Stromal cell of bone marrow (primary cell): ENCODE measurements at regions not wholly inside any gene's neighbourhood (a gene's known extent, or its start where the extent isn't known, plus 50 kb on each side); places are given as distances from the start of the nearest gene placed in this dataset.
"Not testable (repeated sequence)": the region's sequence is repeated elsewhere in the genome, so short reads cannot be mapped to it uniquely, and the experiment has no call there.

ENCODE experiments used
- DNase-seq: peaks from one replicate; pipeline ENCODE4 v3.0.0-alpha.2; 2012; ENCODE audit warnings: low read depth

DNA sequence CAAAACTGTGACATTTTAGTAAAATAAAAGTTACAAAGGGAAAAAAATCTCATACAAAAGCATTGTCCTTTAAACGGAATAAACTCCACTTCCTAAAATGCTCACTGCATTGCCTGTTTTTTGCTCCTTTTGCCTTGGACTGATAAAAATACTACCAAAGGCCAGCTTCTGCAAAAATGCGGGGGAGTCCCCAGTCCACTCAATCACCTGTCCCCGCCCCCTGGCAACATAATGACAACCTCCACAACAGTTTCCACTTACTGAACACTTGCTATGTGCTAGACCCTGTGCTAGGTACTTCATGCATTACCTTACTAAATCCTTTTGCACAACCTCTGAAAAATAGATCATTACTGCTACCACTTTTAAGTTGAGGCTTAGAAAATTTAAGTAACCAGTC is 172.7 kb upstream of the CCL2 start:
- DNase-seq = no peak

- DNase-seq = not testable (repeated sequence)
Observed at GRCh38 chr17:34089042-34089441, 166.0 kb upstream of the CCL2 start.

DNA sequence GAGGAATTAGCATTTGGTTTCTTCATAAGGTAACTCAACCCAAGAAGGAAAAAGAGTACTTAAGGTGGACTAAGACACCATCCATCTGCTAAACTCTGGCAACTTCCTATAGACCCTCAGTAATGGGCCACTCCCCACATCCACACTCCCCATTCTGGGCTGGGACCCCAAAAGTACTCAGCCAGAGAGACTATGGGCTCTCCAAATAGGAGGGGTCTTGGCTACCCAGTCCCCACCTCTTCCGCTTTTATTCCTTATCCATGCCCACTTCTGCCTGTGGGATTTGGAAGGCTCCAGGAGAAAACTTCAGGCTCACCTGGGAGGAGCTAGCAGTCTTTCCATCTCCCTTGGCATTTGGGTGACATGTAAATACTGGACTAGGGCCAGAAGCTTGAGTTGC is 164.5 kb upstream of the CCL2 start:
- DNase-seq = no peak

GRCh38 chr17:34091975-34092374 is 163.1 kb upstream of the CCL2 start:
- DNase-seq = no peak

- DNase-seq = no peak
Observed at GRCh38 chr17:34095106-34095505, 160.0 kb upstream of the CCL2 start.

GRCh38 chr17:34098699-34099098 is 156.4 kb upstream of the CCL2 start:
- DNase-seq = no peak

DNA sequence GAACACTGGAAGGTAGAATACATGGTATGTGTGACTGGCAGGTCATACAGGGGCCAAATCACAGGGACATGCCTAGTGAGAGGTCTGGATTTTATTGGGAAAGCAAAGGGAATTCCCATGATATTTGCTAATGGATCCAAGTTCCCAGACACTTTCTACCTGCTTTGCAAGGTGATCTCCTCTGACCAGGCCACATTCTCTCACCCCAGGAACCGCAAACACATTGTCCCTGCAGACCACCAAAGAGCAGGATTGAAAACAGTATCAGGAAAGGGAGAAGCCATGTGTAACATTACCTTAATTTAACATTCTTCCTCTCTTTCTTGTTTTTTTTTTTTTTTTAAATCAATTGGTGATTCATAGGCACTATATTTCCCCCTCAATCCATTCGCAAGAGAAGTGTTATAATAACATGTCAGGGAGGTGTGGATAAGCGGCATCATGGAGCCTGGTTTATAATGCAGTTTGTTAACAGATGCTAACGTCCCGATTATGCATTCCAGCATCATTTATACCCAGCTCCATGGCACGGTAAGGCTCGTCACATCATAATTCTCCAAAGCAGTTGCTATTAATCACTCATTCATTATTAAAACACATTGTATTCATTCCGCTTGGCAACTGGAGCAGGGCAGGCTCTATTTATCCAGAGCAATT is 155.1 kb upstream of the CCL2 start:
- DNase-seq = no peak

GRCh38 chr17:34107019-34107418 is 148.1 kb upstream of the CCL2 start:
- DNase-seq = no peak

DNA sequence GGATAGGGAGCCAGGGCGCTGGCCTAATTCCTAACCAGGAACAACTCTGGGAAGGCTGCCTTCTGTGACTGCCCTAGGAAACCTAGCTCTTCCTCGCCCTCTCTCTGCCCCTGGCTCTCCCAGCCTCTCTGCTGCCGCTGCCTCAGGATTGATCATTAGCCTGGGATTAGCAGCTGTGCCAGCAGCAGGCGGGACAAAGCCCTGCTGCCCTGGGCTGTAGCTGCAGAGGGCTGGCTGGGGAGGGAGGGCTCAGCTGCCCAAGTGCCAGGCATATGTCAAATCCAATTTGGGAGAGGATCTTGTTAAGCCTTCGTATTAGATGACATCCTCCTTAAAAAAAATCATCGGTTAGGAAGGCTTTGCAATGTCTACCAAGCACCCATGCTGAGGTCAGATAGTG is 144.8 kb upstream of the CCL2 start:
- no peak for DNase-seq

DNA sequence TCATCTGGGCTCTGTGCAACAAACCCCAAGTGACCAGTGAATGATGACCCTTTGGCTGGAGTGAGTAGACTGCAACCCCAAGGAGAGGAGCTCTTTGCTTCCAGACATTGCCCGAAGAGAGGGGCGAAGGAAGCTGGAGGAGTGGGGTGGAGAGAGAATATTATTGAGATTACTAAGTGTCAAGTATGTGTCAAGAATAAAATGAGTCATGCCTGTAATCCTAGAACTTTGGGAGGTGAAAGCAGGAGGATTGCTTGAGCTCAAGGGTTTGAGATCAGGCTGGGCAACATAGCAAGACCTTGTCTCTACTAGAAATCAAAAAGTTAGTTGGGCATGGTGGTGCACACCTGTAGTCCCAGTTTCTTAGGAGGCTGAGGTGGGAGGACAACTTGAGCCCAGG is 142.0 kb upstream of the CCL2 start:
- DNase-seq = no peak

DNA sequence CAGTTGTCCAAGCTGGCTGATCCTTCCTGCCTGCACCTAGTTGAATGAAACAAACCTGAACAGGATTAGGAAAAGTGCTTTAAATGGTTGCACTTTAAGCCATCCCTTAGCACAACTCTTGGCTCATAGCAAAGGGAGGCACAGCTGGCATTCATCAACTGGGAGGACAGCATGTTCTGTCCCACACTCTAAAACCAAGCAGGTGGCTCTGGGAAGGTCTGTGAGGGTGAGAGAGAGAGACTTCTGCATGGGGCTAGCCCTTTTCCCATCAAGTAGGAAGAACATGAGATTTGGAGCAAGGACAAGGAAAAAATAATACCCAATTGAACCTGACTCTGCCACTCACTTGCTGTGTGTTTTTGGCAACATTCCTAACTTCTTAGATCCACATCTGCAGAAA is 140.9 kb upstream of the CCL2 start:
- no peak for DNase-seq

GRCh38 chr17:34116306-34116705 is 138.8 kb upstream of the CCL2 start:
- DNase-seq = no peak

GRCh38 chr17:34117332-34117731 is 137.8 kb upstream of the CCL2 start:
- DNase-seq = no peak

- no peak for DNase-seq
Observed at GRCh38 chr17:34117811-34118210, 137.3 kb upstream of the CCL2 start.

DNA sequence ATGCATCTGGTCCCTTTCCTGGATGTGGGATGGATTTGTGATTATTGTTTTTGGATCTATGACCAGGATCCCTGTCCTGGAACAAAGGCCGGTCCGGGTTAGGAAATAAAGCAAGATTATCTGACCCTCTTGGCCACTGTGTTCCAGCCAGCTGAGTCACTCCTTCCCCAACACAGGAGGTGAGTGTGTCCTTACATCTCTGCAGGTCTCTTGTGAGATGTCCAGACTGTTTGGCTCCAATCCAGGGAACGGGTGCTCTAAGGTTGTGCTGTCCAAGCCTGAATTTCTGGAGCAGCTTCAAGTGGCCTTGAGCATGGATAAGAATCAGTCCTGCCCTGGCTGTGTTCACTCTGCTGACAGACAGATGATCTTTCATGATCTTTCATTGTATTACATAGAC is 136.5 kb upstream of the CCL2 start:
- no peak for DNase-seq

DNA sequence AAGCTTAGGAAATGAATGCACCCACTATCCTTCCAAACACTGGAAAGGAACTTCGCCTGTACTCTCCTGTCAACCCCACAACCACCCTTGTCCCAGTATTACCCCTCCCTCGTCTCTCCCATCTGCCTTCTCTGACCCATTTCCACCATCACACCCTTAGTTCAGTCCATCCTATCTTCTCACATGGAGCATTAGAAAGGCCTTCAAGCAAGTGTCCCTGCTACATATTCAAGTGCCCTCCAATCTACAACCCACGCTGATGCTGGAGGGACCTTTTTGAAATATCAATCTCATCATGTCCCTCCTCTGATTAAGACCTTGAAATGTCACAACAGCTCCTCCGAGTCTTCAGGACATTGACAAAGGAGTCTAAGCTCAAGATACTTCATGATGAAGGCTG is 133.8 kb upstream of the CCL2 start:
- no peak for DNase-seq

- DNase-seq = no peak
Observed at GRCh38 chr17:34122515-34122914, 132.6 kb upstream of the CCL2 start.

- DNase-seq = no peak
Observed at GRCh38 chr17:34125010-34125409, 130.1 kb upstream of the CCL2 start.

DNA sequence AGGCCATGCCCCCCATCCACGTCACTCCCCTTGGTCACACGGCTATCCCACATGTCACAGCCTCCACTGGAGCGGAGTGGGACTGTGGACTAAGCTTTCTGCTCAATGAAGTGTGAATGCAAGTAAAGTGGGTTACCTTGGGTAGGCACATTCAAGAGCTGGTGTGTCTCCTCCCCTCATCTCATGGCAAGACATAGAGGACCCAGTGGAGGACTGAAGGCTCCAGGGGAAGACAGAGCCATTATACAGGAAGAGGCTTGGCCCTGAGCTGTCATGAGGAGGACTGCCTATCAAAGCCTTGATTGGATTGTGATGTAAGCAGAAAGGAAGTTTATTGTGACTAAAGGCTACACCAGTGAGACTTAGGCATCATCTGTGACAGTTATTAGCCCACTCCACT is 129.2 kb upstream of the CCL2 start:
- no peak for DNase-seq

DNA sequence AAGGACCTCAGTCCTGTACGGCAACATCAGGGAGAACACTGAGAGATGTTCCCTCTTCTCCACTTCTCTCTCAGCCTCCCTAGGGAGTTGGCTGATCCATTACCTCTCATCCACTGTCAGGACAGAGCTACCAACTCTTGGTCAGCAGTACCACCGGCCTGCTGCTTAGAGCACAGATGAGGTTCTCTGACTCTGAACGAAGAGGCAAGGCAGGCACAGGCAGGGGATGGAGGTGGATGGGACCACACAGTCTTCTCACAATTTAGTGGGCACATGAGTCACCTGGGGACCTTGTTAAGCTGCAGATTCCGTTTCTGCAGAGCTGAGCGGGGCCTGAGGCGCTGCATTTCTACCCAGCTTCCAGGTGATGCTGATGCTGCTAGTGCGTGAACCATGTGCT is 128.6 kb upstream of the CCL2 start:
- DNase-seq = no peak

DNA sequence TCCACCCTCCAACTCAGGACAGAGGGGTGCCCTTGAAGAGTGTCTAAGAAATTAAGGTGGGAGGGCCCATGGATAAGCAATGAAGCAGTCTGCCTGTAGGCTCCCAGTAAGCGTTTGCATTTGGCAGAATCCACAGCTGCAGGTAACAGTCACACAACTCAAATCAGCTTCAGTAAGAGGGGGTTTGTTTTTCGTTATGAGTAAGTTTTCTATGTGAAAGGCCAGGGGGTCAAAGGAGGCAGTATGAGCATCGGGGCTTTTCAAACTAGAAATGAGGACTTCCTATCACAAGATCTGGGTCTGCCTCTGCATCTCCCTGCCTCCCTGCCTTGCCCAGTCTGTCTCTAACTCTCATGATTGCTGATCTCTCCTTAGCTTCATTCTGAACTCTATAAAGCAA is 128.1 kb upstream of the CCL2 start:
- no peak for DNase-seq

- DNase-seq = no peak
Observed at GRCh38 chr17:34130544-34130943, 124.5 kb upstream of the CCL2 start.

- no peak for DNase-seq
Observed at GRCh38 chr17:34131386-34131785, 123.7 kb upstream of the CCL2 start.

DNA sequence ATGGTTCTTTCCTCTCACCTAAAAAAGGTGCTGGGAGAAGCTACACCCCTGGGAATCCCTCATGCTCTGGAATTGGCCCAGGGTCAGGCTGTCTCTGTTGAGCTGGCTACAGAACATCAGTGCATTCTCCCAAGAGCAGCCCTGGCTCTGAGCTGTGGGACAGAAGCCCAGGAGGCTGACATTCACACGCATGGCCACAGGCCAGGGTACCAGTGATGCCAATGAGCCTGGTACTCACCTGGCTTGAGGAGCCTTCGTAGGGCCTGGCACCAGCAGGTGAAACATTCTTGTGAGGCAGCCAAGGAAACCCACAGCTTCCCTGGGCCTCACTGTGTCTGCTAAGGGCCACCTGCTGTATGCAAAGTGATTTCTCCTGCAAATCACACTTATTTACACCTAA is 121.7 kb upstream of the CCL2 start:
- DNase-seq = no peak

GRCh38 chr17:34135841-34136240 is 119.2 kb upstream of the CCL2 start:
- DNase-seq = no peak
